NCI-H1105 (cell line): ENCODE measurements at regions not wholly inside any gene's neighbourhood (a gene's known extent, or its start where the extent isn't known, plus 50 kb on each side); places are given as distances from the start of the nearest gene placed in this dataset.
"Not testable (repeated sequence)": the region's sequence is repeated elsewhere in the genome, so short reads cannot be mapped to it uniquely, and the experiment has no call there.

Experiments
- DNase-seq: peaks from one replicate; lab custom pipeline; 2025; lab: John Stamatoyannopoulos, UW

- no peak for DNase-seq
Observed at GRCh38 chr5:162990856-162991497, 446.4 kb upstream of the CCNG1 start.

DNA sequence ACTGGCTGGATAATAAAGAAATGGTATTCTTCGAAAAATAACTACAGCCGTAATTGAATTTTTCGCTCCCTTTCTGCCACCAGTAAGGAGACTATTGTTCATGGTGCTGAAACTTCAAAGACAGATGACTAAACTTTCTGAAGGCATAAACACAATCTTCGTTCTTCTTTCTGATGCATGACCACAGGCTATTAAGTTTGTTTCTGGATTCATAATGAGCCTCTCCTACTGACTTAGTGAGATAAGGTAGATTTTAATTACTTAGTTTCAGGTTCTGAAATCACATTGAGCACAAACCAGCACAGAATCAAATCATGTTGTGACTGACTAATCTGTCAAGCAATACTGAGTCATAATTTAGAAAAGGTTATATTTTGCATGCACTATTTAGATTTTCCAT is 441.8 kb upstream of the CCNG1 start:
- no peak for DNase-seq

DNA sequence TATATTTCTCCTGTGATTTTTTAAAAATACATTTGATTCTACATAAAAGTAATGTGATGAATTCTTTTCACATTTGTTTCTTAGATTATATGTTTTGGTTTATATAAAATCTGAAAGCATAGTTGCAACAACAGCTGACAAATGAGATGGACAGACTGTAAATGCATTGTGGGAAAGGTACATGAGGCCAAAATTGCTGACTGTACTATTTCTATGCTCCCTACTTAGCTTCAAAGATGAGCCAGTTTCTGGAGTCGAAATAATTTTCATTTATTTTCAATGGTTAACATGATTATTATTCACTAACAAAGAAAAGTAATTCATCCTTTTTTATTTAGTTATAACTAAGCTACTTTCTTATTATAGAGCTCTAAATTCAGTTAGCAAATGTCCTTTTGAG is 441.3 kb upstream of the CCNG1 start:
- DNase-seq: no peak

DNA sequence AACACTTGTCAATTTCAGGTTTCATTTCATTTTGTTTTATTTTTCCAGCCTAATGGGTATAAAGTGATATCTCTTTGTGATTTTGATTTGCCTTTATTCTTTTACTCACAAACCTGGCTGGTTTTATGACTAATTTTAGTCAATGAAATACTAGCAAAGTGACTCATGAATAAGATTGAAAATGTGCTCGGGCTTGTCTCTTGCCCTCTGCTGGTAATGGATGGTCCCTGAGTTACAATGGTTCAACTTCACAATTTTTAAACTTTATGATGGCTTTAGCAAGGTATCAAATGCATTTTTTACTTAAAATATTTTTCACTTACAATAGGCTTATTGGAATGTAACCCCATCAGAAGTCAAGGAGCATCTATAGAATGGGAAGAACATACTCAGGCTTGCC is 431.4 kb upstream of the CCNG1 start:
- no peak for DNase-seq

DNA sequence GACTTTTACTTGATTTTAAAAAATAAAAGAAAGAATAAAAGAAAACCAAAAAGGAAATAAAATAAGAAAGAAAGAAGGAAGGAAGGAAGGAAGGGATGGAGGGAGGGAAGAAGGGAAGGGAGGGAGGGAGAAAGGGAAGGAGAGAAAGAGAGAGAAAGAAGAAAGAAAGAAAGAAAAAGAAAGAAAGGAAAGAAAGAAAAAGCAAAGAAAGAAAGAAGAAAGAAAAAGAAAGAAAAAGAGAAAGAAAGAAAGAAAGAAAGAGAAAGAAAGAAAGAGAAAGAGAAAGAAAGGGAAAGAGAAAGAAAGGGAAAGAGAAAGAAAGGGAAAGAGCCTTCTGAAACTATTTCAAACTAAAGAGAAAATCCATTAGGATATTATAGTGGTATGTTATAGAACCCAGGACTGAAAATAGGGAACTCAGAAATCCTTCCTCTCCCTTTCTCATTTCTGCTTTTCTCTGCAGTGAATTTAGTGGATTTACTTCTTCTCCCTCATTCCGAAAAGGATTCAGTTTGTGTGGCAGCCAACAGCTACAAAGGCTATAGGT is 414.7 kb upstream of the CCNG1 start:
- DNase-seq: no peak

DNA sequence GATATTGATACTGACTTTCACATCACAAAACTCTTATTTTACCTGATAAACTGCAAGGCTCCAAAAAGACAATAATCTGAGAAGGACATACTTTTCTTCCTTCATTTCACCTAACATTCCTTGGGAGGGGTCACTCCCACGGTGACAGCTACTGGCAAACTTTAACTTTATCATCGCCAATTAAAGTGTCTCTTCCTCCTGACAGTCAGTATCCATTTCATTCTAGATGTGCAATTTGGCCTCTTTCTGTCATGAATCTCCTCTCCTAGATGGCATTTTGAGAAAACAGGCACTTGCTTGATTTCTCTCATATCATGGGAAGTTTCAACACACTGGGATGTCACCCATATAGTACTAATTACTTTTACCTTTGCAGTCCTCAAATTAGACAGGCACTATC is 413.5 kb upstream of the CCNG1 start:
- no peak for DNase-seq

DNA sequence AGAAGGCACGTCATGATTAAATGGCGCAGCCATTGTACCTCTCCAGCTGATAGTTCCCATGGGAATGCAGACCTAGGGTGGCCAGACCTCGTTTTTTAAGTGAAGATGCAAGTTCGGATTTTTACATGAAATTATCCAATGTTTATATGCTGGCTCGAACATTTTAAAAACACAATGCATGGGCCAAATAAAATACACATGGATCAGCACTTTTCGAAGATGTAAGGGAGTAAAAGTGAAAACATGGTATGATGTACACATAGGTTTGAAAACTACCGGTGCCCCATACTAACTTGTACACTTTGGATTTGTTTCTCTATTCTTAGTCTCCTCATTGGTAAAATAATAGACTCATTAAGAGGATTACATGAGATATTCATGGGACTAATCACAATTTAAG is 412.5 kb upstream of the CCNG1 start:
- DNase-seq: no peak

GRCh38 chr5:163033656-163034055 is 403.7 kb upstream of the CCNG1 start:
- no peak for DNase-seq

DNA sequence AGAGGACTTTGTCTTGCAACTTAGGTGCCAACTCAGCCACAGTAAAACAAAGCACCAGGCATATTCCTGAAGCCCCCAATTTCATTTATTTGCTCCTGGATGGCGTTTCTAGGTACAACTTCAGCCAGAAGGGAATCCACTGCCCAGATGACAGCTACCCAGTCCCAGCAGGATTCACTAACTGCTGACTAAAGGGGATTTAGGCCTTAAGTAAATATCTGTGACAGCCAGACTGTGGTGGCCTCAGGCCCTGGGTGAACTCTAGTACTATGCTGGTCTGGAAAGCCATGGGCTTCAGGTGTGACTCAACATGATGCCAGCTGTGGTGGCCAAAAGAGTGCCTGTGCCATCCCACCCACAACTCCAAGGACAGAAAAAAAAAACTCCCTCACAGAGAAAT is 396.1 kb upstream of the CCNG1 start:
- DNase-seq: no peak

DNA sequence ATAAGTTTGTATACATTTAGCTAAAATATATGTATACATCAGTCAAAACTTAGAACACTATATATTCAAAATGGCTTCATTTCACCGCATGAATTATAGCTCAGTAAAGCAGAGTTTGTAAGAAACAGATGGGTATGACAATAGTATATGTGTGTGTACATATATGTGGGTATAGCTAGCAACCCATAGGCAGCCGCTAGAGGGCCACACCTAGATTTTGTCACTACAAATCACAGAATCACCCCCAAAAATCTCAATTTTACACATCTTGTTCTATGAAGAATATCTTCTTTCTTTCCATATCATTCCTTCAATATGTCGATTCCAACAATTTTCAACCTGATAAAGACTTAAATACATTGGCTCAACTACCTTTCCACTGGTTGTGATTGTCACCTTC is 357.8 kb upstream of the CCNG1 start:
- DNase-seq: no peak

GRCh38 chr5:163089230-163089629 is 348.2 kb upstream of the CCNG1 start:
- DNase-seq: no peak

GRCh38 chr5:163089926-163090325 is 347.5 kb upstream of the CCNG1 start:
- no peak for DNase-seq

DNA sequence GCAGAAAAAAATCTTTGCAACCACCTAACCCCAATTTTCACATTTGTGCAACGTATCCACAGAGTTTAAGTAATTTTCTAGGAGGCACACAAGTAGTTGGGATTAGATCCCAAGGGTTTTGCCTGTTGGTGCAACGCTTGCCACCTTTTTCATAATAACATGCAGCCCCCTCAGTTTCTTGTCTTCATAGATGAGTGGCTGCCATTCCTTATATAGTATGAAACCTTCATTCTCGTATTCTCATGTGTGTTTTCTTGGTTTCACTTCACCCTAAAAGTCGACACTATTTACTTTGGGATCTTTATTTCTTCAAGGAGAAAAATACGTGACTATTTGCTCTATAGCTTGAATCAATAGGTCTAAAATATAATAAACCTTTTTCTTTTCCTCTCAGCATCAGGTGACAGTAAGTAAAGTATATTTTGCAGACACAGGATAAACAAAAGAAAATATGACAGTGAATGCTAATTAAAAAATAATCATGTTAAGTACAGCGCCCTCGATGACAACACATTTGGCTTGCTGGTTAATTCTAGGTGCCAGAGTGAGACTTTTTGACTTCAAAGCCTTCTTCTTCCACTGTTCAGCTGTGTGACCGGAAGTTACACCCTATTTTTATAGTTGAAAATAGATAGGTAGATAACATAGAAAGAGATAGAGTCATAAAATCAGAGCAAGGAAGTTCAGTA is 342.8 kb upstream of the CCNG1 start:
- no peak for DNase-seq

DNA sequence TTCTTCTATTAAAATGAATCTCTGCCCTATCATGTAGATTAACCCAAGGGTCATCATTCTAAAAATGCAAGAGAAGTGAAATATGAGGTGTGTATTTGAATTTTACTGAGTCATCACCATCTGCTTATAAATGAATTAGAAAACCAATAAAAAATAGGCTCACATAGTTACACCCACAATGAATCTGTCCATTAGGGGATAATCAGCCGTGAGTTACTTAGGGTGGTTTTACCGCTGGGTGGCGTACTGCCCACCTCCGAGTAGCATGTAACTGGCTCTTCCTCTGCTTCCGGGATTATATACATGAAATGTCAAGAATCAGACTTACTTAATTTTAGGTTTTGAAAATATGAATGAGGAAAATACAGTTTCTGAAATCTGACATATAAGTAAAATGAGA is 332.9 kb upstream of the CCNG1 start:
- DNase-seq: no peak

DNA sequence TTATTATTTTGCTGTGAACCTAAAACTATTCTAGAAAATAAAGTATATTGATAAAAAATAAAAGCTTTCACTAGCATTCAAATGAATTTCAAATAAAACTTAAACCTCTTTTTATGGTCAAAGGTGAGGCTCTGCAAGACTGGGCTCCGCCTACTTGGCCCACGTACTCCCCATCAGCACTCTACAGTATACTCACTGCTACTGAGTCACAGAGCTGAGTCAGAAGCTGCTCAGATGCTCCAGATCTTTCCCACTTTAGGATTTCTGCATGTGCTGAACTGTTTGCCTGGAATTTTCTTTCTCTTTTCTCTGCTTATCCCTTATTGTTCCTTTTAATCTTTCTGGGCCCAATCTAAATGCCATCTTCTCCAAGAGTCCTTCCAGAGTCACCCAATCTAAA is 331.9 kb upstream of the CCNG1 start:
- no peak for DNase-seq

- no peak for DNase-seq
Observed at GRCh38 chr5:163106098-163106497, 331.3 kb upstream of the CCNG1 start.

DNA sequence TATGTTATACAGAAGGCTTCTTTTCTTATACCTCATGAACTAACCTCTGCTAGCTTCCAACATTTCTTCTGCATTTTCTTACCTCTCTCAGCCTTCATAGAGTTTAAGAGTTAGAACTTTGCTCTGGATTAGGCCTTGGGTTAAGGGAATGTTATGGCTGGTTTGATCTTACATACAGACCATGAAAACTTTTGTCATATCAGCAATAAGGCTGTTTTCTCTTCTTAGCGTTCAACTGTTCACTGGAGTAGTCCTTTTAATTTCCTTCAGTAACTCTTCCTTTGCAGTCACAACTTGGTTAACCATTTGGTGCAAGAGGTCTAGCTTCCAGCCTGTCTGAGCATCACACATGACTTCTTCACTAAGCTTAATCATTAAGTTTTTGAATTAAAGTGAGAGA is 329.0 kb upstream of the CCNG1 start:
- no peak for DNase-seq

DNA sequence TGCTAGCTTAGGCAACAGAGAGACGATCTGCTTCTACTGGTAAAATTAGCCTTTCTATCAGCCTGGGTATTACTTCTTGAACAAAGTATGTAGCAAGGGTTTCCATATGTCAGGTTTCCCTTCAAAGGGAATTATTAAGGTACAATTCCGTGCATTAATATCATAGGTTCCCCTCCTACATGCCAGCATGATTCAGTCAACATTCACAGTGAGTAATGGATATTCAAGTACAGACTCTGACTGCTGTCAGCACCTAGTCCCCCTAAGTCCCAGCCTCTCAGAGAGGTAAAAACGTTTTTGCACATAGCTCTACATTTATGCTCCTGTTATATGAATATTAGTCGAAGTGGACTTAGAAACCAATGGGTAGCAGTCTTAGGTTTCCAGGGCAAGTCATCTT is 322.4 kb upstream of the CCNG1 start:
- DNase-seq: no peak

DNA sequence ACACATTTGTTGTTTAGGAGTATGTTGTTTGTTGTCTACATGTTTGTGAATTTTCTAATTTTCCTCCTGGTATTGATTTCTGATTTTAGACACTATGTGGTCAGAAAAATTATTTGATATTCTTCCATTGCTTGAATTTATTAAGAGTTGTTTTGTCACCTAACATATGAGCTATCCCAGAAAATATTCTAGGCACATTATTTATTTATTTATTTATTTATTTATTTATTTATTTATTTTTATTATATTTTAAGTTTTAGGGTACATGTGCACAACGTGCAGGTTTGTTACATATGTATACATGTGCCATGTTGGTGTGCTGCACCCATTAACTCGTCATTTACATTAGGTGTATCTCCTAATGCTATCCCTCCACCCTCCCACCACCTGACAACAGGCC is 320.8 kb upstream of the CCNG1 start:
- not testable (repeated sequence) for DNase-seq

GRCh38 chr5:163134061-163134460 is 303.3 kb upstream of the CCNG1 start:
- no peak for DNase-seq

- no peak for DNase-seq
Observed at GRCh38 chr5:163135849-163136248, 301.5 kb upstream of the CCNG1 start.

GRCh38 chr5:163161512-163161911 is 275.9 kb upstream of the CCNG1 start:
- no peak for DNase-seq

DNA sequence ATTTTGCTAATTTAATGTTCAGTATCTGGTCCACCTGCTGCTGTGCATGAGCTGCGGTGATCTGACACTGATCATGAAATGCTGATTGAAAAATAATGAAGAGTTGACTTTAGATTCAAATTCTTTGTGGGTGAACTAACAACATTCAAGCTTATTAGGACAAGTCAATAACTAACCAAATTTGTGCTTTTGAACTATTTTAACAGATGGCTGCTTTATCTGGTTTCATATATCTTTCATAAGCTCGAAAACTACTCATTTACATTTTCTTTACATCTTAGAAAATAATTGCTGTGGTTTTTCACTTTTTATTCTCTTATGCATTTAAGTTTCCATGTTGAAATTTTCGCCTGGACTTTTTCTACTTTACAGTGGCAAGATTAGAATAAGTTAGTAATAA is 274.8 kb upstream of the CCNG1 start:
- DNase-seq: no peak

GRCh38 chr5:163163858-163164257 is 273.5 kb upstream of the CCNG1 start:
- no peak for DNase-seq
